GM12874 (cell line): ENCODE measurements at regions not wholly inside any gene's neighbourhood (a gene's known extent, or its start where the extent isn't known, plus 50 kb on each side); places are given as distances from the start of the nearest gene placed in this dataset.

Source experiments
- TF ChIP-seq, protein P1 (sequence below): IDR thresholded peaks from 2 replicates; pipeline ENCODE4 v1.5.1; 2011; ENCODE audit warnings: low read depth, mild to moderate bottlenecking, control low read depth, low read length, moderate library complexity; ENCODE audit not compliant: insufficient read depth

DNA sequence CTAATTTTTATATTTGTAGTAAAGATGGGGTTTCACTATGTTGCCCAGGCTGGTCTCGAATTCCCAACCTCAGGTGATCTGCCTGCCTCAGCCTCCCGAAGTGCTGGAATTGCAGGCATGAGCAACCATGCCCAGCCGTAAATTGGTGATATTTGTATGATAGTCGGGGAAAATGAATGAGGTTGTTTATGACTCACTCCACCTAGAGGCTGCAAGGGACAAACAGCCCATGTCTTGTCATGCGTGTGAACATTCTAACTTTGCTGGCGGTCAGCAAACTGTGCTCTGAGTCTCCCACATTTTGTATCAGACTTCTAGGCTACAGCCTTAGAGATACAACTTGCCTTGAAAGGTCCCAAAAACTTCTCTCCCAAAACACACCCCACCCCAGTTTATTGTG is 133.5 kb upstream of the DTNA start:
- TF ChIP-seq, protein P1, sequence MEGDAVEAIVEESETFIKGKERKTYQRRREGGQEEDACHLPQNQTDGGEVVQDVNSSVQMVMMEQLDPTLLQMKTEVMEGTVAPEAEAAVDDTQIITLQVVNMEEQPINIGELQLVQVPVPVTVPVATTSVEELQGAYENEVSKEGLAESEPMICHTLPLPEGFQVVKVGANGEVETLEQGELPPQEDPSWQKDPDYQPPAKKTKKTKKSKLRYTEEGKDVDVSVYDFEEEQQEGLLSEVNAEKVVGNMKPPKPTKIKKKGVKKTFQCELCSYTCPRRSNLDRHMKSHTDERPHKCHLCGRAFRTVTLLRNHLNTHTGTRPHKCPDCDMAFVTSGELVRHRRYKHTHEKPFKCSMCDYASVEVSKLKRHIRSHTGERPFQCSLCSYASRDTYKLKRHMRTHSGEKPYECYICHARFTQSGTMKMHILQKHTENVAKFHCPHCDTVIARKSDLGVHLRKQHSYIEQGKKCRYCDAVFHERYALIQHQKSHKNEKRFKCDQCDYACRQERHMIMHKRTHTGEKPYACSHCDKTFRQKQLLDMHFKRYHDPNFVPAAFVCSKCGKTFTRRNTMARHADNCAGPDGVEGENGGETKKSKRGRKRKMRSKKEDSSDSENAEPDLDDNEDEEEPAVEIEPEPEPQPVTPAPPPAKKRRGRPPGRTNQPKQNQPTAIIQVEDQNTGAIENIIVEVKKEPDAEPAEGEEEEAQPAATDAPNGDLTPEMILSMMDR: 0 out of 2 replicates have a peak, but pooled peaks have one; percentile 8

DNA sequence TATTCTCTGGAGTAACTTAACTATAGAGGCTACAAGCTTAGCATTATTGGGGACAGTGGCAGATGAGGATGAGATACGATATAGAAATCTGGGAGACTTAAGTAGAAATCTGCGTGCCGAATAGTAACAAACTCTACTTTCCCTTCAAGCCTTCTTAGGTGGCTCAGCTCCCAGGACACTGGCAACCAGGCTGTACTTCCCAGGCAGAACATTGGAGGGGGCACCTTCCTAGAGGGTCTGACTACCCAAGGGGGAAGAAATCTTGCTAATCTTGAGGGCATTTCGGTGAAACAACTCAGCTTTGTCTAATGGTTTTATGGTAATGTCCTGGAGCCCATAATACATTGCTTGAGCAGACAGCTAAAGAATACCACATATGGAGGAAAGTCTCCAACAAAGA is 126.2 kb upstream of the DTNA start:
- TF ChIP-seq, protein P1: no peak

DNA sequence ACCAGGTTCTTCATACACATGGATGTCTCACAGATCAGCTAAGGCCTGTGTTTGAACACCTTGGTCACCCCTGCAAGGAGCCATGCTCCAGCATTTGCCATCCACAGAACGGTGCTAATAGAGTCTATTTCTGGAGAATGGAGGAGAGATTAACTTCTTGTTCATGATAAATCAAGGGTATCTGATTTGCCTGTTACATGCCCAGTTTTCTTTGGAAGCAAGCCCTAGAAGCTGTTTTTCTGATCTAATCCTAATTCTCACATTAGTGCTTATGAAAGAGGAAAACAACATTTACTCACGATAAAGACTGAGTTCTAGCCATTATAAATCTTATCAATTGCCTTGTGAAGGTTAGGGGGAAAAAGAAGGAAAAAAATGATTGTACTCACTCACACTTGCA is 119.6 kb upstream of the DTNA start:
- TF ChIP-seq, protein P1: no peak

DNA sequence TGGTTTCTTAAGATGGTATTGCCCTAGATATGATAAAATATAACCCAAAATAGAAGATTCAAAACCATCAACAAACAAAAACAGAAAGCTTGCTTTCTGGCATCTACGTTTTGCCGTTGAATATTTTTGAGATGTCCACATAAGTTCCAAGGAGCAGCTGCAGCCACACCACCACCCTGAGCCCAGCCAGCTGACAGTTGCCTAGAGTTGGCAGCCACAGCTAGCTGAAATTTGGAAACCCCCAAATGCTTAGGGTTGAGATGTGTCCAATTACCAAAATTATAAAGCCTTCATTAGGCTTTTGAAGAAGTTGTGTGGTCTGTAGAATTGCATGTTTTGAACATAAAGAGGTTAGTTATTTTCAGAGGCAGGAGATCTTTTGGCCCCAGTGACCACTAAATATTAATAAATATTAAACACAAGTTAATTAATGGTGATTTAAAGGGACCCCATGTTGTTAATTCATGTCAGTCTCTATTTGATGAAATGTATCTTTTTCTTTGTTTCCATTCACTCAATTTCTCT is 118.1 kb upstream of the DTNA start:
- TF ChIP-seq, protein P1: no peak

DNA sequence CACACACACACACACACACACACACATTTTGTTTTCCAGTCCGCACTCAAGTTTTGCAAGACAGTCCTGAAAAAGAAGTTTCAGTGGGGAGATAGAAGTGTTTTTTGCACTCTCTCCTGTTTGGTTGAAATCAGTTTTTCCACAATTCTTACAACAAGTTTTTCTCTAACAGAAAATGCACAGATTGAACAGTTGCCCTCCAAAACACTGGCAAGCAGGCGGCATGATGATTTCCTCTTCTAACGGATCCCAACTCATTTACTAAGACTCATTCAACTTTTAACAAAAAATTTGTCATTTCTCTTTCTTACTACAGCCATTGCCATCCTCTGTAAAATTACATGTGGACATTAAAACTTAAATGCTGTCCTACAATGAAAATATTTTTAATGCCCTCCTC is 117.6 kb upstream of the DTNA start:
- TF ChIP-seq, protein P1: no peak

DNA sequence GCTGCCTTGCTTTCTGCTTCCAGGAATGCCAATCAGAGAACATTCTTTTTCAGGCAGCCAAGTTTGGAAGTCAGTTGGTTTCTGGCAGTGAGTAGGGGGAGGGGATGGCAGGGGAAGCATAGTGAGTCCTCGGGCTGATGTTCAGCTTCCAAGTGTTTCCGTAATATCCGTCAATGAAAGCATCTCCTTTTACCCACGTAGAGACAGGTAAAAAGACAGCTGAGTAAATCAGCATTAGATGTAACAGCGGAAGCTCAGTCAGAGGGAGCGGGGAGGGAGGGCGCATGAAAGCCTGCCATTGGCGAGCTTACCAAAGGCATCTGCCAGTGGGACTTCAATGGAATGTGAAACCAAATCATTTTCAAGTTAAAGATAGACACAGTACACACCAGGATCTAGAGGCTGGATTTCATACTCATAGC is 117.1 kb upstream of the DTNA start:
- TF ChIP-seq, protein P1: no peak

DNA sequence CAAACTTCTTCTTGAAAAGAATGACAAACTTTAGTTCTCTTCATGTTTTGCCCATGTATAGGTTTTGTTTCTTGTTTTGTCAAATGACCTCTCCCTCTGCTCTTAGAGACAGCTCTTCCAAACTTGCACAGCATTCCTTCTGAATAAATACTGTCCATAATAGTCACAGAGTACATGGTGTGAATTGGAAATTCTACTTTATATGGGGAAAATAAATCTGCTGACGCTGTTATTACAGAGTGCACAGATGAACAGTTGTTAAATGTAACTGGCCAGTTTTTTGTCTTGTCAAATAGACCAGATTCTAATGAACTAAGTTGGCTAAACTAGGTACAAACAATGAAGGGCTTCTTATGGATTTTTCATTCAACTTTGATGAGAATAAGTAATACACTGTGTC is 115.8 kb upstream of the DTNA start:
- TF ChIP-seq, protein P1: no peak
